A673 (cell line): ENCODE measurements at regions not wholly inside any gene's neighbourhood (a gene's known extent, or its start where the extent isn't known, plus 50 kb on each side); places are given as distances from the start of the nearest gene placed in this dataset.
A peak's percentile ranks its signal among the peaks of the same experiment; 100 is the strongest.

Experiments
- BruUV-seq: library from RNA; stranded (reverse); fragments of 400-500 nt; replicated peaks from 2 replicates; lab custom pipeline; 2021; lab: Mats Ljungman, UMichigan
- CTCF ChIA-PET: fragments of 300-600 bp; sonication (Branson Sonifier 250); formaldehyde crosslinking; loops from one replicate; lab custom pipeline; 2022; ENCODE audit warnings: antibody characterized with exemption; lab: Charles Lee
- POLR2A ChIA-PET: fragments of 300-600 bp; sonication (Branson Sonifier 250); formaldehyde crosslinking; loops from one replicate; lab custom pipeline; 2022; ENCODE audit warnings: antibody characterized with exemption; ENCODE audit not compliant: low non-redundant PET; lab: Charles Lee
- DNase-seq: peaks from one replicate; pipeline ENCODE4 v3.0.0-alpha.2; 2015; ENCODE audit warnings: low spot score
- H3K27ac ChIP-seq: fragments of 200-600 bp; sonication (generic); 2 replicates; pipeline ENCODE4 v1.5.1; 2016; ENCODE audit warnings: mixed run types, low read depth, mild to moderate bottlenecking, mixed read lengths, antibody characterized with exemption, low read length; ENCODE audit not compliant: poor library complexity, severe bottlenecking
- H3K27me3 ChIP-seq: fragments of 200-600 bp; sonication (generic); replicated peaks from 2 replicates; pipeline ENCODE4 v1.6.1; 2017; ENCODE audit warnings: mixed run types, low read depth, mild to moderate bottlenecking, mixed read lengths, antibody characterized with exemption, low read length; ENCODE audit not compliant: insufficient read depth, poor library complexity
- H3K36me3 ChIP-seq: fragments of 200-600 bp; sonication (generic); 2 replicates; pipeline ENCODE4 v1.6.1; 2016; ENCODE audit warnings: mixed run types, mild to moderate bottlenecking, mixed read lengths, antibody characterized with exemption, low read length; ENCODE audit not compliant: insufficient read depth, poor library complexity, severe bottlenecking
- H3K4me1 ChIP-seq: fragments of 200-600 bp; sonication (generic); 2 replicates; pipeline ENCODE4 v1.6.1; 2017; ENCODE audit warnings: mixed run types, mild to moderate bottlenecking, mixed read lengths, antibody characterized with exemption, low read length; ENCODE audit not compliant: insufficient read depth, poor library complexity, severe bottlenecking
- H3K4me3 ChIP-seq: fragments of 200-600 bp; sonication (generic); 2 replicates; pipeline ENCODE4 v1.5.1; 2016; ENCODE audit warnings: low read depth, mixed run types, mild to moderate bottlenecking, mixed read lengths, low read length; ENCODE audit not compliant: poor library complexity, severe bottlenecking
- H3K9me3 ChIP-seq: fragments of 200-600 bp; sonication (generic); 2 replicates; pipeline ENCODE4 v1.6.1; 2016; ENCODE audit warnings: mixed run types, low read depth, mild to moderate bottlenecking, mixed read lengths, antibody characterized with exemption, low read length; ENCODE audit not compliant: poor library complexity, severe bottlenecking
- EZH2 ChIP-seq: fragments of 200-600 bp; sonication (generic); IDR thresholded peaks from 2 replicates; pipeline ENCODE4 v1.6.1; 2017; ENCODE audit warnings: borderline replicate concordance, low read depth, mild to moderate bottlenecking, mixed read lengths, antibody characterized with exemption, low read length; ENCODE audit not compliant: poor library complexity, severe bottlenecking
- intact Hi-C: fragments of 100-400 bp; cut with micrococcal nuclease; formaldehyde crosslinking; loops from one replicate; pipeline ENCODE4 v1.10.0; 2022; ENCODE audit not compliant: unreplicated experiment
- TF ChIP-seq, protein P1 (sequence below): fragments of 300-800, 200-600 bp; sonication (generic); conservative IDR thresholded peaks from 2 replicates; pipeline ENCODE4 v1.5.1; 2017; ENCODE audit warnings: low read depth, mild to moderate bottlenecking, antibody characterized with exemption, low read length, moderate library complexity, mixed read lengths

DNA sequence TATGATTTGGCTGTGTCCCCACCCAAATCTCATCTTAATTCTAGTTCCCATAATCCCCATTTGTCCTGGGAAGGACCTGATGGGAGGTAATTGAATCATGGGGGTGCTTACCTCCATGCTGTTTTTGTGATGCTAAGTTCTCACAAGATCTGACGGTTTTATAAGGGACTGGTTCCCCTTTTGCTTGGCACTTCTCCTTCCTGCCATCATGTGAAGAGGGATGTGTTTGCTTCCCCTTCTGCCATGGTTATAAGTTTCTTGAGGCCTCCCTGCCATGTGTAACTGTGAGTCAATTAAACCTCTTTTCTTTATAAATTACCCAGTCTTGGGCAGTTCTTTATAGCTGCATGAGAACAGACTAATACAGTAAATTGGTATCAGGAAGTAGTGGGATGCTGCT lies 114.1 kb downstream of the ZNF648 start:
- POLR2A ChIA-PET, result no interaction called here
- DNase-seq, result no peak
- intact Hi-C loops, result no loop called here
- Histone ChIP-seq H3K27me3 (no peaks in the 10 kb centered on the region), H3K4me1 (no peaks in the 10 kb centered on the region), H3K4me3 (no peak overlapping the region), H3K27ac (no peak overlapping the region), H3K36me3 (no peaks in the 10 kb centered on the region), H3K9me3 (no peaks in the 10 kb centered on the region)
- CTCF ChIA-PET, result no interaction called here
- no TSS peak for BruUV-seq
- no peak for TF ChIP-seq EZH2
- TF ChIP-seq, protein P1, sequence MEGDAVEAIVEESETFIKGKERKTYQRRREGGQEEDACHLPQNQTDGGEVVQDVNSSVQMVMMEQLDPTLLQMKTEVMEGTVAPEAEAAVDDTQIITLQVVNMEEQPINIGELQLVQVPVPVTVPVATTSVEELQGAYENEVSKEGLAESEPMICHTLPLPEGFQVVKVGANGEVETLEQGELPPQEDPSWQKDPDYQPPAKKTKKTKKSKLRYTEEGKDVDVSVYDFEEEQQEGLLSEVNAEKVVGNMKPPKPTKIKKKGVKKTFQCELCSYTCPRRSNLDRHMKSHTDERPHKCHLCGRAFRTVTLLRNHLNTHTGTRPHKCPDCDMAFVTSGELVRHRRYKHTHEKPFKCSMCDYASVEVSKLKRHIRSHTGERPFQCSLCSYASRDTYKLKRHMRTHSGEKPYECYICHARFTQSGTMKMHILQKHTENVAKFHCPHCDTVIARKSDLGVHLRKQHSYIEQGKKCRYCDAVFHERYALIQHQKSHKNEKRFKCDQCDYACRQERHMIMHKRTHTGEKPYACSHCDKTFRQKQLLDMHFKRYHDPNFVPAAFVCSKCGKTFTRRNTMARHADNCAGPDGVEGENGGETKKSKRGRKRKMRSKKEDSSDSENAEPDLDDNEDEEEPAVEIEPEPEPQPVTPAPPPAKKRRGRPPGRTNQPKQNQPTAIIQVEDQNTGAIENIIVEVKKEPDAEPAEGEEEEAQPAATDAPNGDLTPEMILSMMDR, result no peak

DNA sequence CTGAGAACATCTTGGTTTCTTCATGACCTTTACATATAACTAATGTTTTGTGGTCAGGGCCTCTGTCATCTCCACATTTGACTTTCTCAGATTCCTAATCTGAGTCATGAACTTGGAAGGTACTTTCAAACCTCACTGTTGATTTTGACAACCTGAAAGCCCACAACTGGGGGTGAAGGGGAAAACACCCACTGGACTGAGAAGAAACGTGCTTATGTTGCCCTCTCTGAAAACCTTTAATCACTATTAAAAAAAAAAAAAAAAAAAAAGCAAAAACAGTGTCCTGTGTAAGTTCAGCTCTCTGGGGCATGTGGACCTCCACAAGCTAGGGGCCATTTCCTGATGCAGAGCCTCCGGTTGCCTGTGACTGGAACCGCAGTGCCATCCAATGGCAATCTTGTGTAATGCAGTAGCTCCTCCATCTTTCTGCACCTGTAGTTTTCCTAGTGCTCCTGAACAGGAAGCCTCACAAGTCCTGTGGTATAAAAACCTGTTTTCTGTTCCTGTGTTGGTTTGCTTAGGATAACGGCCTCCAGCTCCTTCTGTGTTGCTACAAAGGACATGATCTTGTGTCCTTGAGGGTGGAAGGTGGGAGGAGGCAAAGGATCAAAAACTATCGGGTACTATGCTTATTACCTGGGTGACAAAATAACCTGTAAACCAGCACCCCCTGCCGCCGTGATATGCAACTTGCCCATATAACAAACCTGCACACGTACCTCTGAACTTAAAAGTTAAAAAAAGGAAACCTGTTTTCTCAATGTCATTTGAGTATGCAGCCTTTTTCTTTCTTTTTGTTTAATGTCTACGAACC lies 124.5 kb downstream of the ZNF648 start:
- POLR2A ChIA-PET, result no interaction called here
- peak; percentile 60 for DNase-seq
- intact Hi-C loops, result loop anchor here (1.0 to 10.0 kb wide), 2 partner anchors 458 to 742 kb away; no protein-coding TSS in a partner anchor

DNA sequence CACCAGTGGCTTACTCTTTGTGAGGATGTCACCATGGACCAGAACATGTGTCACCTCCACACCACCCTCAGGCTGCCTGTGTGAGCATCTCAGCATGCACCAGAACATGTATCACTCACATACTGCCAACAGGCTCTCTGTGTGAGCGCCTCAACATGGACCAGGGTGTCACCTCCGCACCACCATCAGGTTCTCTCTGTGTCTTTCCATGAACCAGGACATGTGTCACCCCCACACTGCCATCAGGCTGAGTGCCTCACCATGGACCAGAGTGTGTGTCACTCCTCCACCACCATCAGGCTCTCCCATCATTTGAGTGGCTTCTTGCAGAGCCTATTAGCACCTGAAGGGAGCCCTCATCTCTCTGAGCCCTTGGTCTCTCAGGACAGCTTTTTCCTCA lies 125.2 kb downstream of the ZNF648 start:
- DNase-seq, result no peak
- intact Hi-C loops, result loop anchor here (10.0 kb wide), 1 partner anchor 741 kb away; no protein-coding TSS in a partner anchor
- Histone ChIP-seq H3K27me3 (peaks cover 30% of the 10 kb centered on the region), H3K4me1 (no peaks in the 10 kb centered on the region), H3K36me3 (no peaks in the 10 kb centered on the region), H3K27ac (no peak overlapping the region), H3K9me3 (no peaks in the 10 kb centered on the region), H3K4me3 (no peak overlapping the region)
- POLR2A ChIA-PET, result no interaction called here
- TF ChIP-seq, protein P1, result no peak
- TF ChIP-seq EZH2, result no peak
- BruUV-seq, result no TSS peak
- CTCF ChIA-PET, result interaction anchor here (0.5 to 1.1 kb wide), 3 partner anchors 186 to 457 kb away, joined by 3 to 11 read pairs (median 3); no protein-coding TSS in a partner anchor

More for the DNA sequence above, 124.5 kb downstream of the ZNF648 start:
- Histone ChIP-seq H3K27ac (no peak overlapping the region), H3K9me3 (no peaks in the 10 kb centered on the region), H3K4me1 (no peaks in the 10 kb centered on the region), H3K4me3 (no peak overlapping the region), H3K36me3 (no peaks in the 10 kb centered on the region), H3K27me3 (peaks cover 30% of the 10 kb centered on the region)
- no TSS peak for BruUV-seq
- TF ChIP-seq, protein P1, result peak; percentile 81
- TF ChIP-seq EZH2, result no peak
- CTCF ChIA-PET, result interaction anchor here (0.5 to 1.1 kb wide), 9 partner anchors 17 to 458 kb away, joined by 3 to 15 read pairs (median 5); no protein-coding TSS in a partner anchor
